ENCODE measurements at regions not wholly inside any gene's neighbourhood (a gene's known extent, or its start where the extent isn't known, plus 50 kb on each side); places are given as distances from the start of the nearest gene placed in this dataset.
A peak's percentile ranks its signal among the peaks of the same experiment; 100 is the strongest.

DNA sequence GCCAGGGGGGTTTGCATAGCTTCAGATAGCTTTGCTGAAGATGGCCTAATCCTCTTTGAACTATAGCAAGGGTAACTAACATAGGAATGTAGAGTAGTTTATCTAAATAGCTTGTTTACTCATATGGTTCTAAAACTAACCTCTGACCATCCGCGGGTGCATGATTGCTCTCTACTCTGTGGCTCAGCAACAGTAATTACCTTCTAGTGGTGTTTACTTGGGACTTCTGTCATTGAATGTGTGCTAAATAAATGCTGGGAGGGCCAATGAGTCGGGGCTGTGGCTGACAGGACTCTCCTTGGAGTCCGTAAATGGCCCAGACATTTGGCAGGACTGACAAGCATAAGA is 1461.9 kb downstream of the UQCRFS1 start:
- DNase-seq (no peak), ATAC-seq (no peak)
- H3K27me3 ChIP-seq = no peaks in the 10 kb centered on the region
- H3K27ac ChIP-seq = no peak overlapping the region
- TF ChIP-seq CTCF (IDR thresholded peaks at IDR 0.05) = no peak
- H3K36me3 ChIP-seq = no peaks in the 10 kb centered on the region
- H3K4me3 ChIP-seq = no peak overlapping the region
- H3K4me1 ChIP-seq = peaks cover 7% of the 10 kb centered on the region
- intact Hi-C loops (cut with DNase I) = no loop called here
- H3K9me3 ChIP-seq = no peaks in the 10 kb centered on the region

- Histone ChIP-seq H3K27ac (no peak overlapping the region), H3K4me1 (peaks cover 7% of the 10 kb centered on the region), H3K9me3 (no peaks in the 10 kb centered on the region), H3K4me3 (no peak overlapping the region), H3K36me3 (no peaks in the 10 kb centered on the region), H3K27me3 (no peaks in the 10 kb centered on the region)
- DNase-seq (no peak), ATAC-seq (no peak)
- TF ChIP-seq CTCF (IDR thresholded peaks at IDR 0.05) = no peak
- intact Hi-C loops (cut with DNase I) = no loop called here
Observed at GRCh38 chr19:27750391-27751043, 1462.4 kb downstream of the UQCRFS1 start.

DNA sequence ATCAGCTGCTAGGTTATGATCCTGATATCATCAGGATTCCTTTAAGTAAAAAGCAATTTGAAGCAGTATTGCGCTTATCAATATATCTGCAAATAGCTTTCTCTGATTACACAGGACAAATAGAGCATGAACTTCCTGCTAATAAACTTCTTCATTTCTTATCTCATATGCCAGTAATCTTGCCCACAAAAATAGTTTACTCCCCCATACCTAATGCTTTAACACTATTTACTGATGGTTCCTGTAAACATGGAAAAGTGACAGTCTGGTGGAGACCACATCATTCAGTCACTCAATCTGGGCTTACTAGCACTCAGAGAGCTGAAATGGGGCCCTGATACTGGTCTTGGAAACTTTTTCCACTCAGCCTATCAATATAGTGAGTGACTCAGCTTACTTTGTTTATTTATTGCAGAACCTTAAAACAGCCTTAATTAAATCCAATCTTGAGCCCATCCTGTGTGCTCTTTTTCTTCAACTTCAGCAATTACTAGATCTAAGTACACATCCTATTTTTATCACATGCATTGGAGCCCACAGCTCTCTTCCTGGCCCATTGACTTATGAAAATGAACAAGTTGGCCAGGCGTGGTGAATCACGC is 1464.3 kb downstream of the UQCRFS1 start:
- intact Hi-C loops (cut with DNase I) = no loop called here

GRCh38 chr19:27746691-27747380 is 1466.1 kb downstream of the UQCRFS1 start:
- peak; percentile 57 for ATAC-seq
- peak; percentile 31 for TF ChIP-seq CTCF (IDR thresholded peaks at IDR 0.05)
- intact Hi-C loops (cut with DNase I) = no loop called here
- H3K9me3 ChIP-seq = no peaks in the 10 kb centered on the region
- H3K27ac ChIP-seq = no peak overlapping the region
- no peaks in the 10 kb centered on the region for H3K27me3 ChIP-seq
- H3K36me3 ChIP-seq = no peaks in the 10 kb centered on the region
- H3K4me3 ChIP-seq = peak overlapping the region; percentile 17
- DNase-seq = peak; percentile 63
- peaks cover 7% of the 10 kb centered on the region for H3K4me1 ChIP-seq

More for the DNA sequence above, 1464.3 kb downstream of the UQCRFS1 start:
- ATAC-seq (no peak), DNase-seq (peak; percentile 3)
- Histone ChIP-seq H3K27me3 (no peaks in the 10 kb centered on the region), H3K36me3 (no peaks in the 10 kb centered on the region), H3K27ac (no peak overlapping the region), H3K4me1 (peaks cover 7% of the 10 kb centered on the region), H3K9me3 (no peaks in the 10 kb centered on the region), H3K4me3 (no peak overlapping the region)
- no peak for TF ChIP-seq CTCF (IDR thresholded peaks at IDR 0.05)

GRCh38 chr19:27745978-27746542 is 1466.9 kb downstream of the UQCRFS1 start:
- H3K27ac ChIP-seq = no peak overlapping the region
- TF ChIP-seq CTCF (IDR thresholded peaks at IDR 0.05) = no peak
- intact Hi-C loops (cut with DNase I) = no loop called here
- peaks cover 7% of the 10 kb centered on the region for H3K4me1 ChIP-seq
- H3K9me3 ChIP-seq = no peaks in the 10 kb centered on the region
- no peak overlapping the region for H3K4me3 ChIP-seq
- DNase-seq (peak; percentile 12), ATAC-seq (no peak)
- no peaks in the 10 kb centered on the region for H3K36me3 ChIP-seq
- no peaks in the 10 kb centered on the region for H3K27me3 ChIP-seq

All from upper lobe of right lung (tissue), 1 donor.